ENCODE measurements at regions not wholly inside any gene's neighbourhood (a gene's known extent, or its start where the extent isn't known, plus 50 kb on each side); places are given as distances from the start of the nearest gene placed in this dataset.

GRCh38 chr12:69168828-69169227 is 70.5 kb upstream of the CPSF6 start:
- POLR2A ChIA-PET: no interaction called here
- no TSS peak for BruUV-seq (replicated peaks)
- TF ChIP-seq TARDBP (IDR thresholded peaks at IDR 0.05; ENCODE audit: borderline replicate concordance): no peak
- no peak overlapping the region for H3K4me3 ChIP-seq
- H2AFZ ChIP-seq (ENCODE audit: control insufficient read depth, low read depth, low read length): no peak overlapping the region
- no peak for DNase-seq (ENCODE audit: low read depth, low spot score)
- no peaks in the 10 kb centered on the region for H3K36me3 ChIP-seq (ENCODE audit: control insufficient read depth in 2 of 2, insufficient read depth in 2 of 2, low read length in 1 of 2)
- in situ Hi-C loops (cut with MboI): no loop called here
- 75% methylated on average over 3 of the region's 3 CpGs for WGBS (ENCODE audit: insufficient coverage, insufficient replicate concordance, low lambda C conversion rate, missing lambda C conversion rate)
- no peak overlapping the region for H3K4me2 ChIP-seq (ENCODE audit: control insufficient read depth, insufficient read depth)
- SMC1A ChIA-PET (ENCODE audit: uncharacterized antibody, unreplicated experiment): interaction anchor here (1.2 kb wide), 1 partner anchor 327 kb away, joined by 3 read pairs; no protein-coding TSS in a partner anchor
- CTCF ChIA-PET: interaction anchor here (1.0 kb wide), 1 partner anchor 12 kb away, joined by 4 read pairs; no protein-coding TSS in a partner anchor
- H3K79me2 ChIP-seq (ENCODE audit: control insufficient read depth, insufficient read depth, low read length): no peaks in the 10 kb centered on the region
- RAD21 ChIA-PET (ENCODE audit: unreplicated experiment): no interaction called here
- no peaks in the 10 kb centered on the region for H3K9me3 ChIP-seq (replicated peaks; ENCODE audit: control insufficient read depth, insufficient read depth, low read length)
- no peak for ATAC-seq
- intact Hi-C loops (cut with micrococcal nuclease; ENCODE audit: unreplicated experiment): no loop called here
- no peaks in the 10 kb centered on the region for H4K20me1 ChIP-seq (ENCODE audit: control insufficient read depth, insufficient read depth)
- H3K4me1 ChIP-seq (ENCODE audit: control insufficient read depth, insufficient read depth, low read length): no peaks in the 10 kb centered on the region
- FAIRE-seq: no peak
- H3K9ac ChIP-seq (ENCODE audit: control insufficient read depth, insufficient read depth, low read length): no peak overlapping the region
- H3K27me3 ChIP-seq (replicated peaks in 1 of 2; ENCODE audit: control insufficient read depth in 2 of 2, insufficient read depth in 2 of 2, low read length in 1 of 2): 0 out of 4 replicates have a peak, but pooled peaks cover 0 to 2% of the 10 kb centered on the region in 2 experiments
- H3K27ac ChIP-seq (ENCODE audit: control insufficient read depth, insufficient read depth): no peak overlapping the region

GRCh38 chr12:69170293-69170692 is 69.1 kb upstream of the CPSF6 start:
- no peak for FAIRE-seq
- no peaks in the 10 kb centered on the region for H4K20me1 ChIP-seq (ENCODE audit: control insufficient read depth, insufficient read depth)
- no TSS peak for BruUV-seq (replicated peaks)
- no peak for TF ChIP-seq CBFB (IDR thresholded peaks at IDR 0.05; ENCODE audit: low read depth)
- TF ChIP-seq PAX8 (IDR thresholded peaks at IDR 0.05): no peak
- TF ChIP-seq TCF7 (IDR thresholded peaks at IDR 0.05; ENCODE audit: borderline replicate concordance): no peak
- no peak for TF ChIP-seq TARDBP (IDR thresholded peaks at IDR 0.05; ENCODE audit: borderline replicate concordance)
- no peak for TF ChIP-seq HDAC2 (IDR thresholded peaks at IDR 0.05)
- TF ChIP-seq SREBF1 (IDR thresholded peaks at IDR 0.05; ENCODE audit: low read length): no peak
- TF ChIP-seq USF1 (IDR thresholded peaks at IDR 0.05; ENCODE audit: borderline replicate concordance, extremely low read length, insufficient read depth, low read depth, low read length): no peak
- no peak for TF ChIP-seq BACH1 (IDR thresholded peaks at IDR 0.05; ENCODE audit: borderline replicate concordance)
- TF ChIP-seq ETV6 (conservative IDR thresholded peaks at IDR 0.05 in 1 of 2, IDR thresholded peaks at IDR 0.05 in 1 of 2; ENCODE audit: borderline replicate concordance in 1 of 2, low read depth in 1 of 2): no peak
- TF ChIP-seq CEBPB (IDR thresholded peaks at IDR 0.05; ENCODE audit: borderline replicate concordance in 1 of 2, low read depth in 2 of 2, low read length in 2 of 2): no peak
- TF ChIP-seq RELB (IDR thresholded peaks at IDR 0.05; ENCODE audit: low read depth): no peak
- no peak for TF ChIP-seq ATF7 (IDR thresholded peaks at IDR 0.05; ENCODE audit: low read depth)
- no peak for TF ChIP-seq CHD1 (IDR thresholded peaks at IDR 0.05; ENCODE audit: low read depth, low read length)
- TF ChIP-seq MEF2A (IDR thresholded peaks at IDR 0.05; ENCODE audit: insufficient read depth, low read depth, low read length): no peak
- TF ChIP-seq ZBED1 (IDR thresholded peaks at IDR 0.05; ENCODE audit: borderline replicate concordance): no peak

More at GRCh38 chr12:69170293-69170692, 69.1 kb upstream of the CPSF6 start:
- H3K4me2 ChIP-seq (ENCODE audit: control insufficient read depth, insufficient read depth): no peak overlapping the region
- CTCF ChIA-PET: interaction anchor here (1.1 to 1.6 kb wide), 2 partner anchors 16 to 25 kb away, joined by 4 read pairs; no protein-coding TSS in a partner anchor
- no peaks in the 10 kb centered on the region for H3K36me3 ChIP-seq (ENCODE audit: control insufficient read depth in 2 of 2, insufficient read depth in 2 of 2, low read length in 1 of 2)
- POLR2A ChIA-PET: interaction anchor here (0.6 to 0.9 kb wide), 2 partner anchors 7 to 13 kb away, joined by 3 to 6 read pairs; no protein-coding TSS in a partner anchor
- H3K4me3 ChIP-seq: no peak overlapping the region
- H3K9me3 ChIP-seq (replicated peaks; ENCODE audit: control insufficient read depth, insufficient read depth, low read length): no peaks in the 10 kb centered on the region
- no peak overlapping the region for H2AFZ ChIP-seq (ENCODE audit: control insufficient read depth, low read depth, low read length)
- intact Hi-C loops (cut with micrococcal nuclease; ENCODE audit: unreplicated experiment): no loop called here
- ATAC-seq (no peak), DNase-seq (ENCODE audit: low read depth, low spot score) (no peak)
- RAD21 ChIA-PET (ENCODE audit: unreplicated experiment): no interaction called here
- SMC1A ChIA-PET (ENCODE audit: uncharacterized antibody, unreplicated experiment): interaction anchor here (0.8 to 1.1 kb wide), 2 partner anchors 44 to 104 kb away, joined by 3 to 4 read pairs; no protein-coding TSS in a partner anchor
- 0 out of 4 replicates have a peak, but pooled peaks cover 0 to 2% of the 10 kb centered on the region in 2 experiments for H3K27me3 ChIP-seq (replicated peaks in 1 of 2; ENCODE audit: control insufficient read depth in 2 of 2, insufficient read depth in 2 of 2, low read length in 1 of 2)
- no peak overlapping the region for H3K27ac ChIP-seq (ENCODE audit: control insufficient read depth, insufficient read depth)
- in situ Hi-C loops (cut with MboI): no loop called here
- WGBS (ENCODE audit: insufficient coverage, insufficient replicate concordance, low lambda C conversion rate, missing lambda C conversion rate): 54% methylated on average over 4 of the region's 4 CpGs
- no peak overlapping the region for H3K9ac ChIP-seq (ENCODE audit: control insufficient read depth, insufficient read depth, low read length)
- H3K4me1 ChIP-seq (ENCODE audit: control insufficient read depth, insufficient read depth, low read length): no peaks in the 10 kb centered on the region
- H3K79me2 ChIP-seq (ENCODE audit: control insufficient read depth, insufficient read depth, low read length): no peaks in the 10 kb centered on the region
